Nephron progenitor cell (in vitro differentiated cells): ENCODE measurements at regions not wholly inside any gene's neighbourhood (a gene's known extent, or its start where the extent isn't known, plus 50 kb on each side); places are given as distances from the start of the nearest gene placed in this dataset.
"Not testable (repeated sequence)": the region's sequence is repeated elsewhere in the genome, so short reads cannot be mapped to it uniquely, and the experiment has no call there.

Experiments
- DNase-seq: peaks from one replicate; pipeline ENCODE4 v3.0.0; 2021
- H3K27ac Mint-ChIP-seq: 2 replicates; pipeline ENCODE4 v1.8.0; 2021; ENCODE audit warnings: mild to moderate bottlenecking, moderate library complexity, mixed read lengths
- H3K27me3 Mint-ChIP-seq: 2 replicates; pipeline ENCODE4 v1.8.0; 2021; ENCODE audit warnings: mild to moderate bottlenecking, low read depth, mixed read lengths; ENCODE audit not compliant: poor library complexity
- H3K36me3 Mint-ChIP-seq: 2 replicates; pipeline ENCODE4 v1.8.0; 2021; ENCODE audit warnings: low read depth, mixed read lengths
- H3K4me1 Mint-ChIP-seq: 2 replicates; pipeline ENCODE4 v1.8.0; 2021; ENCODE audit warnings: mixed read lengths
- H3K4me3 Mint-ChIP-seq: 2 replicates; pipeline ENCODE4 v1.8.0; 2021; ENCODE audit warnings: mild to moderate bottlenecking, moderate library complexity, mixed read lengths
- H3K9me3 Mint-ChIP-seq: 2 replicates; pipeline ENCODE4 v1.8.0; 2021; ENCODE audit warnings: mild to moderate bottlenecking, moderate library complexity, mixed read lengths
- CTCF ChIP-seq: fragments of 200-600 bp; sonication (generic); IDR thresholded peaks from 2 replicates; pipeline ENCODE4 v1.5.0; 2021; ENCODE audit warnings: antibody characterized with exemption

GRCh38 chr17:34076743-34077631 lies 178.1 kb upstream of the CCL2 start:
- H3K27ac Mint-ChIP-seq: no peak overlapping the region
- no peak for TF ChIP-seq CTCF
- H3K27me3 Mint-ChIP-seq: peaks cover 7% of the 10 kb centered on the region
- H3K36me3 Mint-ChIP-seq: no peaks in the 10 kb centered on the region
- no peak for DNase-seq
- H3K4me3 Mint-ChIP-seq: no peak overlapping the region
- peaks cover 1% of the 10 kb centered on the region for H3K9me3 Mint-ChIP-seq
- H3K4me1 Mint-ChIP-seq: peaks cover 24% of the 10 kb centered on the region

- Mint-ChIP-seq H3K4me1 (peaks cover 24% of the 10 kb centered on the region), H3K4me3 (no peak overlapping the region), H3K27ac (no peak overlapping the region), H3K36me3 (no peaks in the 10 kb centered on the region), H3K27me3 (peaks cover 7% of the 10 kb centered on the region), H3K9me3 (peaks cover 9% of the 10 kb centered on the region)
- no peak for DNase-seq
- TF ChIP-seq CTCF: peak; percentile 38
These were observed 173.8 kb upstream of the CCL2 start for GRCh38 chr17:34081269-34081668.

- no peak for DNase-seq
- Mint-ChIP-seq H3K36me3 (no peaks in the 10 kb centered on the region), H3K27ac (no peak overlapping the region), H3K27me3 (peaks cover 7% of the 10 kb centered on the region), H3K9me3 (peaks cover 14% of the 10 kb centered on the region), H3K4me1 (peaks cover 20% of the 10 kb centered on the region), H3K4me3 (no peak overlapping the region)
- no peak for TF ChIP-seq CTCF
These were observed 172.7 kb upstream of the CCL2 start for GRCh38 chr17:34082404-34082803.

GRCh38 chr17:34089042-34089441 lies 166.0 kb upstream of the CCL2 start:
- peaks cover 25% of the 10 kb centered on the region for H3K9me3 Mint-ChIP-seq
- H3K36me3 Mint-ChIP-seq, H3K27ac Mint-ChIP-seq, H3K4me1 Mint-ChIP-seq, H3K27me3 Mint-ChIP-seq, H3K4me3 Mint-ChIP-seq: not testable (repeated sequence)
- DNase-seq: peak; percentile 18

- Mint-ChIP-seq H3K36me3 (no peaks in the 10 kb centered on the region), H3K27me3 (peaks cover 13% of the 10 kb centered on the region), H3K4me1 (no peaks in the 10 kb centered on the region), H3K4me3 (no peak overlapping the region), H3K9me3 (peaks cover 20% of the 10 kb centered on the region), H3K27ac (no peak overlapping the region)
- DNase-seq: no peak
- no peak for TF ChIP-seq CTCF
These were observed 164.5 kb upstream of the CCL2 start for GRCh38 chr17:34090593-34090992.

- no peak for DNase-seq
- Mint-ChIP-seq H3K27ac (no peak overlapping the region), H3K36me3 (no peaks in the 10 kb centered on the region), H3K27me3 (peaks cover 16% of the 10 kb centered on the region), H3K4me3 (no peak overlapping the region), H3K9me3 (peaks cover 18% of the 10 kb centered on the region), H3K4me1 (no peaks in the 10 kb centered on the region)
- no peak for TF ChIP-seq CTCF
These were observed 163.1 kb upstream of the CCL2 start for GRCh38 chr17:34091975-34092374.
